GM12892 (cell line): ENCODE measurements at regions not wholly inside any gene's neighbourhood (a gene's known extent, or its start where the extent isn't known, plus 50 kb on each side); places are given as distances from the start of the nearest gene placed in this dataset.

Experiments used
- POLR2A ChIP-seq: IDR thresholded peaks from 2 replicates; pipeline ENCODE4 v1.6.1; 2011; ENCODE audit warnings: low read depth, low read length, control low read depth
- POLR2AphosphoS5 ChIP-seq: IDR thresholded peaks from 2 replicates; pipeline ENCODE4 v1.6.1; 2011; ENCODE audit warnings: low read depth, low read length, control low read depth

- TF ChIP-seq POLR2A, result no peak
- no peak for TF ChIP-seq POLR2AphosphoS5
Observed at GRCh38 chr15:79635897-79636561, 203.9 kb downstream of the MINAR1 start.
